ENCODE measurements at regions not wholly inside any gene's neighbourhood (a gene's known extent, or its start where the extent isn't known, plus 50 kb on each side); places are given as distances from the start of the nearest gene placed in this dataset.

- Histone ChIP-seq H3K27me3 (no peaks in the 10 kb centered on the region), H3K4me3 (replicated peaks in 1 of 3) (no peak overlapping the region), H3K27ac (no peak overlapping the region), H3K36me3 (no peaks in the 10 kb centered on the region), H3K4me1 (no peaks in the 10 kb centered on the region), H3K9me3 (no peaks in the 10 kb centered on the region)
- TF ChIP-seq POLR2A (IDR thresholded peaks at IDR 0.05) (no peak), CTCF (IDR thresholded peaks at IDR 0.05) (no peak)
- peak; percentile 41 to 53 for DNase-seq
- intact Hi-C loops (cut with DNase I): no loop called here
- WGBS, 2 donors: 74 to 78% methylated on average over 24 of the region's 24 CpGs
Measured at GRCh38 chr11:70612459-70613141, 214.3 kb downstream of the CTTN start.

GRCh38 chr11:70614034-70614681, 215.8 kb downstream of the CTTN start:
- DNase-seq: no peak
- 92 to 98% methylated on average over 5 to 7 of the region's 7 CpGs for WGBS, 2 donors
- no peak for TF ChIP-seq POLR2A (IDR thresholded peaks at IDR 0.05)
- TF ChIP-seq CTCF (IDR thresholded peaks at IDR 0.05): no peak
- intact Hi-C loops (cut with DNase I): no loop called here
- no peak overlapping the region for H3K4me3 ChIP-seq (replicated peaks in 1 of 3)
- no peaks in the 10 kb centered on the region for H3K36me3 ChIP-seq
- H3K27ac ChIP-seq: no peak overlapping the region
- H3K9me3 ChIP-seq: no peaks in the 10 kb centered on the region
- no peaks in the 10 kb centered on the region for H3K4me1 ChIP-seq
- H3K27me3 ChIP-seq: no peaks in the 10 kb centered on the region

GRCh38 chr11:70615036-70615875, 216.9 kb downstream of the CTTN start:
- Histone ChIP-seq H3K4me3 (replicated peaks in 1 of 3) (no peak overlapping the region), H3K36me3 (no peaks in the 10 kb centered on the region), H3K9me3 (no peaks in the 10 kb centered on the region), H3K27me3 (no peaks in the 10 kb centered on the region), H3K4me1 (no peaks in the 10 kb centered on the region), H3K27ac (no peak overlapping the region)
- 97 to 98% methylated on average over 16 to 18 of the region's 18 CpGs for WGBS, 2 donors
- no peak for DNase-seq
- TF ChIP-seq POLR2A (IDR thresholded peaks at IDR 0.05) (no peak), CTCF (IDR thresholded peaks at IDR 0.05) (no peak)
- intact Hi-C loops (cut with DNase I): no loop called here

- intact Hi-C loops (cut with DNase I): no loop called here
- DNase-seq: no peak
- Histone ChIP-seq H3K4me3 (replicated peaks in 1 of 3) (no peak overlapping the region), H3K9me3 (no peaks in the 10 kb centered on the region), H3K27ac (no peak overlapping the region), H3K36me3 (no peaks in the 10 kb centered on the region), H3K27me3 (no peaks in the 10 kb centered on the region), H3K4me1 (no peaks in the 10 kb centered on the region)
- no peak for TF ChIP-seq POLR2A (IDR thresholded peaks at IDR 0.05)
- TF ChIP-seq CTCF (IDR thresholded peaks at IDR 0.05): no peak
- WGBS, 2 donors: 95 to 96% methylated on average over 7 of the region's 7 CpGs
Measured at GRCh38 chr11:70616317-70616716, 218.0 kb downstream of the CTTN start.

Measured in thyroid gland (tissue), 4 donors.